ENCODE measurements at regions not wholly inside any gene's neighbourhood (a gene's known extent, or its start where the extent isn't known, plus 50 kb on each side); places are given as distances from the start of the nearest gene placed in this dataset.

GRCh38 chr2:146161256-146161882, 1641.5 kb upstream of the ZEB2 start:
- H3K4me3 Mint-ChIP-seq, result no peak overlapping the region
- H3K4me1 Mint-ChIP-seq, result no peaks in the 10 kb centered on the region
- peaks cover 0 to 6% (median 2%) of the 10 kb centered on the region in 6 donors for H3K9me3 Mint-ChIP-seq
- no peak for DNase-seq
- H3K27ac Mint-ChIP-seq, result no peak overlapping the region
- H3K36me3 Mint-ChIP-seq, result no peaks in the 10 kb centered on the region
- no peaks in the 10 kb centered on the region for H3K27me3 Mint-ChIP-seq (ENCODE audit: low read depth in 3 of 3)

DNA sequence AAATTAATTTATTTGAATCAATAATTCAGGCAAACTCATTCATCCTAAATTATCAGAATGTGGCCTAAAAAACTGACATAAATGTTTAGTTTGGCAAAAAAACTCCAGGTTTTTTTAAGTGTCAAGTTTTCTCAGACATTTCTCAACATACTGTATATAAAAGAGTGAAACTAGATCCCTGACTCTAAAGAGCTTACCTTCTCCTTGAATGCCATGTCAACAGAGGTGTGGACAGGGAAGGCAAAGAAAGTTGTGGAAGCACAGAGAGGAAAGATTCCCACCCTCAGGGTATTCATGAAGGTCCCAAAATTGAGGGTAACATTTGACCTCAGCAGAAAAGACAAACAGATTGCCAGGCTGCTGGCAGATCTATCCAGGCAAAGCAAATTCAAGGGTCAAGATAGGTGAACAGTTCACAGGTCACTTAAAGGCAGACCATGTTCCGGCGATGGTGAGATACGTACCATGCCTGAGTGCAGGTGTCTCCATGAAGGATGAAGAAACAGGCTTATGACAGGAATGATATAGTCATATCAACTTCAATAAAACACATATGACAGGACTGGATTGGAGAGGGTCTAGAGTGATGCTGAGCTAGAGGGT, 1638.3 kb upstream of the ZEB2 start:
- no peak for DNase-seq
- Mint-ChIP-seq H3K36me3 (no peaks in the 10 kb centered on the region), H3K27me3 (ENCODE audit: low read depth in 3 of 3) (no peaks in the 10 kb centered on the region), H3K4me1 (no peaks in the 10 kb centered on the region), H3K27ac (no peak overlapping the region), H3K4me3 (no peak overlapping the region), H3K9me3 (peaks cover 0 to 6% (median 2%) of the 10 kb centered on the region in 6 donors)

GRCh38 chr2:146147448-146148012, 1627.6 kb upstream of the ZEB2 start:
- H3K4me1 Mint-ChIP-seq, result no peaks in the 10 kb centered on the region
- H3K9me3 Mint-ChIP-seq, result peaks cover 0 to 18% (median 8%) of the 10 kb centered on the region in 6 donors

DNA sequence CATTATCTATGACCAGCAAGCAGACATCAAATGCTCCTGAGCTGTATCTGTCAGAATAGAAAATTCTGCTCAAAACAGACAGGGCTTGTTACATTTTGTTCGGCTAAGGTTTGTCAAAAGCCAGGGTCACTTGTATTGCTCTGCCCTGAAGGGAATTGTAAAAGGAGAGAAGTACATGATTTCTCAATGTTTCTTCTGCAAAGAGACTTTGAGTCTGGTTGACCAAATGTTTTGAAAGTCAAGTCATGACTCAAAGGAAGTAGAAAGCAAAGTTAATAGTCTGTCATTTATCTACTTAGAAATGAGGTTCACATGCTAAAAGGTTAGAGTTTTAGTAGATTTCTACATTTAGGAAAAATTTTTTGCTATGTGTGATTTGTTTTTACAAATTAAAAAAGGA, 1624.1 kb upstream of the ZEB2 start:
- Mint-ChIP-seq H3K27me3 (ENCODE audit: low read depth in 3 of 3) (peaks cover 0 to 2% (median 0%) of the 10 kb centered on the region in 3 donors), H3K4me1 (no peaks in the 10 kb centered on the region), H3K9me3 (peaks cover 0 to 18% (median 9%) of the 10 kb centered on the region in 6 donors), H3K36me3 (peaks cover 0 to 5% (median 0%) of the 10 kb centered on the region in 3 donors), H3K27ac (no peak overlapping the region), H3K4me3 (no peak overlapping the region)
- DNase-seq, result no peak

More at GRCh38 chr2:146147448-146148012, 1627.6 kb upstream of the ZEB2 start:
- Mint-ChIP-seq H3K4me3 (no peak overlapping the region), H3K36me3 (peaks cover 0 to 5% (median 0%) of the 10 kb centered on the region in 3 donors), H3K27ac (no peak overlapping the region), H3K27me3 (ENCODE audit: low read depth in 3 of 3) (peaks cover 0 to 2% (median 0%) of the 10 kb centered on the region in 3 donors)
- no peak for DNase-seq

GRCh38 chr2:146138820-146139219, 1618.9 kb upstream of the ZEB2 start:
- H3K27ac Mint-ChIP-seq, result no peak overlapping the region
- H3K4me3 Mint-ChIP-seq, result no peak overlapping the region
- no peak for DNase-seq
- H3K27me3 Mint-ChIP-seq (ENCODE audit: low read depth in 3 of 3), result peaks cover 0 to 2% (median 0%) of the 10 kb centered on the region in 3 donors
- H3K36me3 Mint-ChIP-seq, result no peaks in the 10 kb centered on the region
- H3K4me1 Mint-ChIP-seq, result no peaks in the 10 kb centered on the region
- H3K9me3 Mint-ChIP-seq, result peaks cover 2 to 16% (median 7%) of the 10 kb centered on the region in 6 donors

GRCh38 chr2:146135245-146135644, 1615.3 kb upstream of the ZEB2 start:
- Mint-ChIP-seq H3K4me1 (no peaks in the 10 kb centered on the region), H3K4me3 (no peak overlapping the region), H3K36me3 (no peaks in the 10 kb centered on the region), H3K9me3 (peaks cover 2 to 30% (median 6%) of the 10 kb centered on the region in 6 donors), H3K27ac (no peak overlapping the region), H3K27me3 (ENCODE audit: low read depth in 3 of 3) (no peaks in the 10 kb centered on the region)
- no peak for DNase-seq

GRCh38 chr2:146131785-146132184, 1611.9 kb upstream of the ZEB2 start:
- Mint-ChIP-seq H3K27me3 (ENCODE audit: low read depth in 3 of 3) (no peaks in the 10 kb centered on the region), H3K4me3 (no peak overlapping the region), H3K36me3 (no peaks in the 10 kb centered on the region), H3K4me1 (no peaks in the 10 kb centered on the region), H3K9me3 (peaks cover 0 to 29% (median 7%) of the 10 kb centered on the region in 6 donors), H3K27ac (no peak overlapping the region)
- no peak for DNase-seq

GRCh38 chr2:146131048-146131447, 1611.1 kb upstream of the ZEB2 start:
- DNase-seq, result no peak
- Mint-ChIP-seq H3K9me3 (peaks cover 0 to 23% (median 7%) of the 10 kb centered on the region in 6 donors), H3K27ac (no peak overlapping the region), H3K27me3 (ENCODE audit: low read depth in 3 of 3) (no peaks in the 10 kb centered on the region), H3K4me1 (no peaks in the 10 kb centered on the region), H3K4me3 (no peak overlapping the region), H3K36me3 (no peaks in the 10 kb centered on the region)

DNA sequence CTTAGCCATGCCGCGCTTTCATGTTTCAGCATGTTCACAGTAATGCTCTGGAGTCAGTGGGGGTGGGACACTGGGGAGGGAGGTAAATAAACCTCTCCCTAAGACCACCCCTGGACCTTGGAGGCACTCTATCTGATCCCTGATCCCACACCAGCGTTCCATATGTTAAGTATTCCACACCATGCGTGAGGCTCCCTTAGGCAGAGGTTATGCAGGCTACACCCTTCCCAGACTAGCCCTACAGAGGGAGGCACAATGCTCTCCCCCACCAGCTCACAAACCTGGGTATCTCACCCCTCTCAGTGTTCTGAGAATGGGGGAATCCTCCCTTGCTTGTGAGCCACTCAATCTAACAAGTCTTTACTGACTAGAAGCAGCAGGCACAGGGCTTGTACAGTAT, 1610.4 kb upstream of the ZEB2 start:
- no peak for DNase-seq
- Mint-ChIP-seq H3K9me3 (peaks cover 0 to 23% (median 7%) of the 10 kb centered on the region in 6 donors), H3K36me3 (no peaks in the 10 kb centered on the region), H3K4me3 (no peak overlapping the region), H3K4me1 (no peaks in the 10 kb centered on the region), H3K27me3 (ENCODE audit: low read depth in 3 of 3) (no peaks in the 10 kb centered on the region), H3K27ac (no peak overlapping the region)

GRCh38 chr2:146129231-146129630, 1609.3 kb upstream of the ZEB2 start:
- no peak overlapping the region for H3K27ac Mint-ChIP-seq
- H3K9me3 Mint-ChIP-seq, result peaks cover 0 to 23% (median 7%) of the 10 kb centered on the region in 6 donors
- no peak overlapping the region for H3K4me3 Mint-ChIP-seq
- no peak for DNase-seq
- H3K4me1 Mint-ChIP-seq, result no peaks in the 10 kb centered on the region
- H3K36me3 Mint-ChIP-seq, result no peaks in the 10 kb centered on the region
- H3K27me3 Mint-ChIP-seq (ENCODE audit: low read depth in 3 of 3), result no peaks in the 10 kb centered on the region

DNA sequence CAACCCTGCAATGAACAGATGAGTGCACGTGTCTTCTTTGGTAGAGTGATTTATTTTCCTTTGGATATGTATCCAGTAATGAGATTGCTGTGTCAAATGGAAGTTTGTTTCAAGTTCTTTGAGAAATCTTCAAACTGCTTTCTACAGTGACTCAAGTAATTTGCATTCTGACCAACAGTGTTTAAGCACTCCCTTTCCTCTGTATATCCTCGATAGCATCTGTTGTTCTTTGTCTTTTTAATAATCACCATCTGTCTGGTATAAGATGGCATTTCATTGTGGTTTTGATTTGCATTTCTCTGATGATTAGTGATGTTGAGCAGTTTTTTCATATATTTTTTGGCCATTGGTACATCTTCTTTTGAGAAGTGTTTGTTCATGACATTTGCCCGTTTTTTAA, 1608.3 kb upstream of the ZEB2 start:
- H3K27ac Mint-ChIP-seq, result no peak overlapping the region
- no peak overlapping the region for H3K4me3 Mint-ChIP-seq
- no peak for DNase-seq
- H3K27me3 Mint-ChIP-seq (ENCODE audit: low read depth in 3 of 3), result no peaks in the 10 kb centered on the region
- peaks cover 0 to 18% (median 7%) of the 10 kb centered on the region in 6 donors for H3K9me3 Mint-ChIP-seq
- no peaks in the 10 kb centered on the region for H3K4me1 Mint-ChIP-seq
- no peaks in the 10 kb centered on the region for H3K36me3 Mint-ChIP-seq

DNA sequence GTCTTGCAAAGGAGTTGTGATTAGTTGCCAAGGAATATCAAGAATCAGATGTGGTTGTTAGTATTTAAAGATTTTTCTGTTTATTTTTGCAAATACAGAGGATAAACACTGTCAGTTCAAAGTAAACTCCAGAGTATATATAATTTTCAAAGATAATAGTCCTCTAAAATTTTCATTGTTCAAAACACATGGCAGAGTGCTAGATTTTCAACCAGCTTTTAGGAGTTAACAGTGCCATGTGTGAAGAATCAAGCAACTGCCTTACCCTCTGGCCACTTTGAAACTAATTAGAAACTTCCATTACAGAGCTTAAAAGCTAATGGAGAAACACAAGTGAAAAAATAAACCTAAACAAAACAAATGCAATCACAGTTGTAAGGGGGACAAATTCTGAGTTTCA, 1605.6 kb upstream of the ZEB2 start:
- Mint-ChIP-seq H3K36me3 (no peaks in the 10 kb centered on the region), H3K9me3 (peaks cover 0 to 9% (median 2%) of the 10 kb centered on the region in 6 donors), H3K27ac (no peak overlapping the region), H3K27me3 (ENCODE audit: low read depth in 3 of 3) (no peaks in the 10 kb centered on the region), H3K4me1 (no peaks in the 10 kb centered on the region), H3K4me3 (no peak overlapping the region)
- DNase-seq, result no peak

DNA sequence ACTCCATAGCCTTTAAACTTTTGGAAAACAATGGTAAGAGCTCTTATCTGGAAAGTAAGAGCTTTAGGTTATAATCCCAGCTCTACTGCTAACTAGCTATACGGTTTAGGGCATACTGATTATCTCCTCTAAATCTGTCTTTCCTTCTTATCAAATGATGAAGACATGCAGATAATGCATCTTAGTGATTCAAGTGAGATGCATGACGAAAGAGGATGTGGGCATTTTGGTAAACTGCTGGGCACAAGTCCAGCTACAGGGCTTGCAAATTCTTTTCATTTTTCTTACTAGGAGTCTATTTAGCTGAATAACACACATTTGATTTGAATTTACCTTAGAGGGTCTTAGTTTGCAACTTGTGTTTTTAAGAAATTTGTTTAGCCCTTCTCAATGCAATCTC, 1604.8 kb upstream of the ZEB2 start:
- H3K27ac Mint-ChIP-seq, result no peak overlapping the region
- no peak overlapping the region for H3K4me3 Mint-ChIP-seq
- DNase-seq, result no peak
- H3K27me3 Mint-ChIP-seq (ENCODE audit: low read depth in 3 of 3), result no peaks in the 10 kb centered on the region
- peaks cover 0 to 4% (median 2%) of the 10 kb centered on the region in 6 donors for H3K9me3 Mint-ChIP-seq
- no peaks in the 10 kb centered on the region for H3K4me1 Mint-ChIP-seq
- no peaks in the 10 kb centered on the region for H3K36me3 Mint-ChIP-seq

DNA sequence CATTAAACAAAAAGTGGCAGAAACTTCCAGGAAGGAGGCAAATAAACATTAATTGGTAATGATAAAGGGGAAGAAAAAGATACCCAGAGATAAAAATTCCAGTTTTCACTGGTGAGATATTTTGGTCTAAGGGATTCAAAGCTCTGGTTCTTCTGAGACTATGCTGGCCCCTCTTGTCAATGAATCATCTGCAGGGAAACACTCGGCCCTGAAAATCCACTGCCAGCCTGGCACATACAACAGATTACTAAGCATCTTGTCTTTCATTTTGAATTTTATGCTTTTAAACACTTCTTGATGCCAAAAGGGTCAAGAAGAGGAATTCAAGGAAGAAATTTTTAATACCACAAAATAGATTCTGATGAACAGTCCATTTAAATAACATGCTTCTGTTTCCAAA, 1603.8 kb upstream of the ZEB2 start:
- Mint-ChIP-seq H3K36me3 (no peaks in the 10 kb centered on the region), H3K27ac (no peak overlapping the region), H3K4me3 (no peak overlapping the region)

More for the DNA sequence above, 1603.8 kb upstream of the ZEB2 start:
- H3K9me3 Mint-ChIP-seq, result peaks cover 0 to 4% (median under 1%) of the 10 kb centered on the region in 6 donors
- no peak for DNase-seq
- no peaks in the 10 kb centered on the region for H3K4me1 Mint-ChIP-seq
- H3K27me3 Mint-ChIP-seq (ENCODE audit: low read depth in 3 of 3), result no peaks in the 10 kb centered on the region
